Erythroblast (primary cell): ENCODE measurements at regions not wholly inside any gene's neighbourhood (a gene's known extent, or its start where the extent isn't known, plus 50 kb on each side); places are given as distances from the start of the nearest gene placed in this dataset.

Experiments used
- GATA1 ChIP-seq: IDR thresholded peaks from 2 replicates; pipeline ENCODE4 v1.6.1; 2011; ENCODE audit warnings: low read depth, mild to moderate bottlenecking, control low read depth, low read length, moderate library complexity
- POLR2A ChIP-seq: IDR thresholded peaks from 2 replicates; pipeline ENCODE4 v1.6.1; 2011; ENCODE audit warnings: mild to moderate bottlenecking, low read length

DNA sequence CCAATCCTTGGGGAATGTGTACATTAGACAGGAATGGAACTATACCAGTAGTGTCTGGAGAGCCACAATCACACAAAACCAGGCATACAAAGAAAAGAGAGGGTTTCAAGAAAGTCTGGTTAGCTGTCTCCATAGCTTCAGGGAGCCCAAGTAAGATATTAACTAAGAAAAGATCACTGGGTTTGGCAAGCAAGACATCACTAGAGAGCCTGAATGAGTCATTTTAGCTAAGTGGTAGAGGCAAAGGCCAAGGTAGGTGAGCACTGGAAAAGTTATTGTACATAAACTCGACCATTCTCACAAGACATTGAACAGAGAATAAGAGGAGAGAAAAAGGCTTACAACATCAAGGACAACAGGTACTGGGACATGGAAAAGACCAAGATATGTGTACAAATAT, 143.8 kb upstream of the ARL4C start:
- no peak for TF ChIP-seq POLR2A
- TF ChIP-seq GATA1: no peak
